Adipocyte (in vitro differentiated cells): ENCODE measurements at regions not wholly inside any gene's neighbourhood (a gene's known extent, or its start where the extent isn't known, plus 50 kb on each side); places are given as distances from the start of the nearest gene placed in this dataset.
A peak's percentile ranks its signal among the peaks of the same experiment; 100 is the strongest.
"Not testable (repeated sequence)": the region's sequence is repeated elsewhere in the genome, so short reads cannot be mapped to it uniquely, and the experiment has no call there.

Experiments
- DNase-seq: peaks from one replicate; pipeline ENCODE4 v3.0.0-alpha.2; 2015; ENCODE audit warnings: low read depth
- H3K27me3 ChIP-seq: replicated peaks from 2 replicates; pipeline ENCODE4 v1.7.0; 2013; ENCODE audit warnings: mild to moderate bottlenecking, low read length, moderate library complexity; ENCODE audit not compliant: control insufficient read depth, insufficient read depth
- H3K36me3 ChIP-seq: 2 replicates; pipeline ENCODE4 v1.7.0; 2013; ENCODE audit warnings: low read length, mild to moderate bottlenecking, moderate library complexity; ENCODE audit not compliant: control insufficient read depth, insufficient read depth, severe bottlenecking
- H3K4me1 ChIP-seq: 2 replicates; pipeline ENCODE4 v1.7.0; 2013; ENCODE audit warnings: mild to moderate bottlenecking, low read length, moderate library complexity; ENCODE audit not compliant: control insufficient read depth, insufficient read depth
- H3K4me3 ChIP-seq: 2 replicates; pipeline ENCODE4 v1.7.0; 2013; ENCODE audit warnings: mild to moderate bottlenecking, low read length, moderate library complexity
- H3K9ac ChIP-seq: 2 replicates; pipeline ENCODE4 v1.7.0; 2013; ENCODE audit warnings: mild to moderate bottlenecking, low read length, moderate library complexity
- H3K9me3 ChIP-seq: 2 replicates; pipeline ENCODE4 v1.7.0; 2013; ENCODE audit warnings: mild to moderate bottlenecking, low read length, moderate library complexity; ENCODE audit not compliant: control insufficient read depth

GRCh38 chrX:30144221-30144620, 71.1 kb upstream of the MAGEB2 start:
- no peak overlapping the region for H3K9ac ChIP-seq

DNA sequence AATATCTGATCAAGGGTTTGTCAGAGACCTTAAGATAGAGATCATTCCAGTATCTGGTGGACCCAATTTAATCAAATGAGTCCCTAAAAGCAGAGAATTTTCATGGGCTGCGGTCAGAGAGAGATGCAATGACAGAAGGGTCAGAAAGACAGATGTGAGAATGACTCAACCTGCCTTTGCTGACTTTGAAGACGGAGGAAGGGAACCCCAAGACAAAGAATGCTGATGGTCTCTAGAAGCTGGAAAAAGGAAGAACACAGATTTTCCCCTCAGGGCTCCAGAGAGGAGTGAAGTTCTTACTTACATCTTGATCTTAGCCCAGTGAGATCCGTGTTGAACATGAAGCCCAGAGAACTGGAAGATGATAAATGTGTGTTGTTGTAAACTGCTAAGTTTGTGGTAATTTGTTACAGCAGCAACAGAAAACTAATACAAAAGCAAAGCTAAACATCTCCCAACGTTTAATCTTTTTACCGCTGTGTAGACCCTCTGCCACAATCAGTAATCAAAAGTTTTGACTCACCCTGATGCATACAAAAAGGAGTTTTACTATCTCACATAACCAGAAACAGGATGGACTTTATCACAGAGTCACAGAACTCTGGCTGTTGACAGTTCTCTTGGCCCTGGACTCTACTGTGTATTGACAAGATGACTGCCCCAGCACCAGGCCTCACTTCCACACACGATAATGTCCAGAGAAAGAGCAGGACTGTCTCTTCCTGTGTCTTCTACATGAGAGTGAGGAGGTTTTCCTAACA, 70.2 kb upstream of the MAGEB2 start:
- no peak overlapping the region for H3K9ac ChIP-seq
- H3K4me1 ChIP-seq, result no peaks in the 10 kb centered on the region
- H3K9me3 ChIP-seq, result peaks cover 3% of the 10 kb centered on the region
- no peaks in the 10 kb centered on the region for H3K36me3 ChIP-seq
- DNase-seq, result no peak
- H3K27me3 ChIP-seq, result peaks cover 26% of the 10 kb centered on the region
- no peak overlapping the region for H3K4me3 ChIP-seq

More at GRCh38 chrX:30144221-30144620, 71.1 kb upstream of the MAGEB2 start:
- Histone ChIP-seq H3K4me3 (no peak overlapping the region), H3K36me3 (no peaks in the 10 kb centered on the region), H3K4me1 (no peaks in the 10 kb centered on the region), H3K9me3 (peaks cover 3% of the 10 kb centered on the region), H3K27me3 (peaks cover 26% of the 10 kb centered on the region)
- no peak for DNase-seq

DNA sequence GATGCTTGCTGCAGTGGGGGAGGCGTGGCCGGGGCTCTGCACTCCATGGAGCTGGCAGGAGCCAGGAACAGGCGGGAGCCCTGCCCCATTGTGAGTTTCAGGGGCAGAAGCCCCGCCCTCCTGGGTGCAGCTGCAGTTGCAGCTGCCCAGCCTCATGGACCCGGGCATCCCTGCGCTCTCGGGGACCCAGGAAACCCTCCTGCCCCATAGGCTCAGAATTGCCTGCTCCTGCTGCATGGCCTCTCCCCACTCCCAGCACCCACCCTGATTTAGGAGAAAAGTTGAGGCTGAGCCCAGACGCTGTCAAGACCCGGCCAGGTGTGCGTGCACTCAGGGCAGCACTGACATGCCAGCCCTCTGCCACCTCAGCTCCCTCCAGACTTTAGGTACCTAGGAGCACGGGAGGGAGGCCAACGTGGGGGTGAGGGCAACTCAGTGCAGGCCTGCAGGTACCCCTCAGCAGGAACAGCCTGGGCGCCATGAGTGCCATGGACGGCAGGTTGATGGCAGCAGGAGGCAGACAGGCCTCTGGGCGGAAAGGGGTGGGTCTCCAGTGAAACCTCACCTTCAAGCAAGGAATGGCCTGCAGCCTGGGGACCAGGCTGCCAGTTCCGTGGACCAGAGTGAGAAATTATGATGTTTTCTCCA, 67.2 kb upstream of the MAGEB2 start:
- no peak for DNase-seq
- peaks cover 3% of the 10 kb centered on the region for H3K9me3 ChIP-seq
- H3K9ac ChIP-seq, result no peak overlapping the region
- H3K4me1 ChIP-seq, result no peaks in the 10 kb centered on the region
- H3K27me3 ChIP-seq, result peaks cover 22% of the 10 kb centered on the region
- H3K36me3 ChIP-seq, result no peaks in the 10 kb centered on the region
- no peak overlapping the region for H3K4me3 ChIP-seq

DNA sequence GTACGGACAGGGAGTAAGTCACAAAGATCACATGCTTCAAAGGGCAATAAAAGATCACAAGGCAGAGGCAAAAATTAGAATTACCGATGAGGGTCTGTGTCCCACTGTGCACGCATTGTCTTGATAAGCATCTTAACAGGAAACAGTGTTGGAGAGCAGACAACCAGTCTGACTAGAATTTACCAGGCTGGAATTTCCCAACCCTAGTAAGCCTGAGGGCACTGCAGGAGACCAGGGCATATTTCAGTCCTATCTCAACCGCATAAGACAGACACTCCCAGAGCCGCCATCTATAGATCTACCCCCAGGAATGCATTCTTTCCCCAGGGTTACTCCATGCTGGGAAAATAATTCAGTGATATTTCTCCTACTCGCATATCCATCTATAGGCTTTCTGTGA, 66.2 kb upstream of the MAGEB2 start:
- DNase-seq, H3K9ac ChIP-seq, H3K4me1 ChIP-seq, H3K9me3 ChIP-seq, H3K4me3 ChIP-seq, H3K36me3 ChIP-seq: not testable (repeated sequence)
- H3K27me3 ChIP-seq, result peaks cover 26% of the 10 kb centered on the region

DNA sequence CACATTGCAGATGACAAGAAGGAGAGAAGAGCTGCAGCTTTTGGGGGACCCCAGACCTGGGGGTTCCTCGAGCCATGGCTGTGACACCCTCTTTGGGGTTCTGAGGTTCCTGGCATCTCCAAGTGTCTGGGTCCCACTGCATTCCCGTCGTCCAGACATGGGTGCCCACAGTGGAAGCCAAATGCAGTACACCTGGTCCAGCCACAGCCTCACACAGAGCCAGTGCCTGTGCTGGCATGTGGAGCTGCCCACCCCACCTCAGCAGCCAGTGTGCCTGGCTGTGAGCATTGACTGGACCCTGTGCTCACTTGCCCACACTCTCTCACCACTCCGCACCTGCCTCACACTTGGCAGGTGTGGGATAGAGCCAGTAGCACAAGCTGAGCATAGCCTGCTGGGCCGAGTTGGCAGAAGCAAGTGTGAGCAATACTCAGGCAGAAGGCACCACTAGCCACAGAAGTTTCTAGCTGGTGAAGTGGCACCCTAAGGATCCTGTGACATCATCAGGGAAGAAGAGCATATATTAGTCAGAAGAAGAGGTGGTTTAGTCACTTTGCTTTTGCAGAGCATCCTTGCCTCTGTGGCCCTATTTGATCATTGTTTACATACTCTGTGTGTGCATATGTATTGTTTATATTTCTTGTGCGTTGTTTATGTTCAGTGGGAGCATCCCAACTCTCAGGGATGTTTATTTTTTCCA, 65.0 kb upstream of the MAGEB2 start:
- H3K4me1 ChIP-seq, result no peaks in the 10 kb centered on the region
- DNase-seq, result no peak
- peaks cover 3% of the 10 kb centered on the region for H3K9me3 ChIP-seq
- no peaks in the 10 kb centered on the region for H3K36me3 ChIP-seq
- no peak overlapping the region for H3K9ac ChIP-seq
- H3K4me3 ChIP-seq, result no peak overlapping the region
- peaks cover 25% of the 10 kb centered on the region for H3K27me3 ChIP-seq

DNA sequence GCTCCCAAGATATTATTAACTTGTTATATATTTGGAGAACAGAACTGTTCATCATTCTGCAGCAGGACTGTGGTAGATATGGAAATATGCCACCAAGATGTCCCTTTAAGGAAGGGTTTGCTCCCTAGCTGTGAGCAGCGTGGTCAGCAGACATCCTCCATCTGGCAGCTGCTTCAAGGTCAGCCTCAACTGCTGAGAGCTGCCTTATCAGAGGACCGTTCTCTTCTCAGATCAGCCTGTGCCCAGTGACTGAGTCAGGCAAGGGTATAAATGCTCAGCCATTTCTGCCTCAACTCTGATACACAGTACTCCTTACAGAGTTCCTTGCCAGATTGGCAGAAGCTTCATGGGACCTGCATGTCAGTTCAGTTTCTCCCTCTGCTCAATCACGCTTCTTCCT, 63.4 kb upstream of the MAGEB2 start:
- H3K4me1 ChIP-seq, result no peaks in the 10 kb centered on the region
- no peaks in the 10 kb centered on the region for H3K36me3 ChIP-seq
- peaks cover 3% of the 10 kb centered on the region for H3K9me3 ChIP-seq
- H3K4me3 ChIP-seq, result no peak overlapping the region
- no peak for DNase-seq
- peaks cover 12% of the 10 kb centered on the region for H3K27me3 ChIP-seq
- no peak overlapping the region for H3K9ac ChIP-seq

DNA sequence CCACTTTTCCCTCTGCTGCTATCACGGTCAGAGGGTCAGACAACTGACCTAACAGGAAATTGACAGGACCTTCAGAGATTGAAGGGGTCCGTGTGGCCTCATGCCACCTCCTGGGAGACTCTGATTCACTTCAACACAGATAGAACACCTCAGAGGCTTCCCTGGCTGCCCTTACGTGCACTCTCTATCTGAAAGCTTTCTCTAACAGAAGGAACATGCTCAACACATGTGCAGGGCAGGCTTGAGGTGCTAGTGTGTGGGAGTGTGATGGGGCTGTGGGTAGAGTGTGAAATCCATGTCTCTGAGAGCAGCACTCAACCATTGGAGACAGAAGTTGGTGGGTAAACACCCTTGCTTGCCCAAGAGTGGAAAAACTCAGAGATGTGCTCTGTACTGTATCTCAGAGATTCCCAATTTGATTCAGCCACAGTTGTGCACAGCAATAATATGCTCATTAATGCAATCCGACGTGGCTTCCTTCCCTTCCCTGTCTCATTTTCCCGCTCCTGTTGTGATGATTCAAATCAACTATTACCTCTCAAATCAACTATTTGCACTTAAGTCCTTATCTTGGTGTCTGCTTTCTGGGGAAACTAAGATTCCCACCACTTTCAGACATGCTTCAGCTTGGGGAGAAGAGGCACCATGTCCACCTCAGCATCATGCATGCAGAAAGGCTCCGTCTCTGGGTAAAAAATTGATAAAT, 62.0 kb upstream of the MAGEB2 start:
- H3K4me1 ChIP-seq, result no peaks in the 10 kb centered on the region
- H3K9me3 ChIP-seq, result peaks cover 3% of the 10 kb centered on the region
- no peak overlapping the region for H3K9ac ChIP-seq
- DNase-seq, result no peak
- H3K36me3 ChIP-seq, result no peaks in the 10 kb centered on the region
- peaks cover 9% of the 10 kb centered on the region for H3K27me3 ChIP-seq
- no peak overlapping the region for H3K4me3 ChIP-seq

- H3K36me3 ChIP-seq, result no peaks in the 10 kb centered on the region
- no peak overlapping the region for H3K4me3 ChIP-seq
- no peaks in the 10 kb centered on the region for H3K9me3 ChIP-seq
- no peaks in the 10 kb centered on the region for H3K4me1 ChIP-seq
- peak; percentile 63 for DNase-seq
- no peak overlapping the region for H3K9ac ChIP-seq
- H3K27me3 ChIP-seq, result peaks cover 4% of the 10 kb centered on the region
These were observed 61.5 kb upstream of the MAGEB2 start for GRCh38 chrX:30153881-30154260.

DNA sequence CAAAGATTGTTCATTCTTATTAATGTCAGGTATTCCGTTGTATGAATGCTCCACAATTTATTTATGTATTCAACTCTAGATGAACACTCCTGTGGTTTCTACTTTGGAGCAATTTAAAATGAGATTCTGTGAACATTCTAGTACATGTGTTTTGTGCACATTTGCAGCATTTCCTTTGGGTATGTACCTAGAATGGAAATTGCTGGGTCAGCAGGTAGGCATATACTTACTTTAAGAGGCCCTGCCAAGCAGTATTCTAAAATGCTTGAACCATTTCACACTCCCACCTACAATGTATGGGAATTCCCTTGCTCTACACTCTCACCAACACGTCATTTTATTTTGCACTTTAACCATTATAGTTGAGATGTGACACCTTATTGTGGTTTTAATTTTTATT, 59.4 kb upstream of the MAGEB2 start:
- no peak for DNase-seq
- no peaks in the 10 kb centered on the region for H3K4me1 ChIP-seq
- no peaks in the 10 kb centered on the region for H3K9me3 ChIP-seq
- no peak overlapping the region for H3K9ac ChIP-seq
- no peaks in the 10 kb centered on the region for H3K36me3 ChIP-seq
- peaks cover 4% of the 10 kb centered on the region for H3K27me3 ChIP-seq
- no peak overlapping the region for H3K4me3 ChIP-seq

GRCh38 chrX:30156880-30157560, 58.3 kb upstream of the MAGEB2 start:
- Histone ChIP-seq H3K9me3 (no peaks in the 10 kb centered on the region), H3K4me1 (no peaks in the 10 kb centered on the region), H3K4me3 (no peak overlapping the region), H3K36me3 (no peaks in the 10 kb centered on the region), H3K9ac (no peak overlapping the region), H3K27me3 (peaks cover 4% of the 10 kb centered on the region)
- no peak for DNase-seq
